SH-SY5Y (cell line): ENCODE measurements at regions not wholly inside any gene's neighbourhood (a gene's known extent, or its start where the extent isn't known, plus 50 kb on each side); places are given as distances from the start of the nearest gene placed in this dataset.

ENCODE experiments used
- GATA2 ChIP-seq: IDR thresholded peaks from 2 replicates; pipeline ENCODE4 v1.6.1; 2011; ENCODE audit warnings: mild to moderate bottlenecking, low read depth, low read length
- GATA3 ChIP-seq: IDR thresholded peaks from 2 replicates; pipeline ENCODE4 v1.6.1; 2011; ENCODE audit warnings: low read depth, mild to moderate bottlenecking, low read length, moderate library complexity

DNA sequence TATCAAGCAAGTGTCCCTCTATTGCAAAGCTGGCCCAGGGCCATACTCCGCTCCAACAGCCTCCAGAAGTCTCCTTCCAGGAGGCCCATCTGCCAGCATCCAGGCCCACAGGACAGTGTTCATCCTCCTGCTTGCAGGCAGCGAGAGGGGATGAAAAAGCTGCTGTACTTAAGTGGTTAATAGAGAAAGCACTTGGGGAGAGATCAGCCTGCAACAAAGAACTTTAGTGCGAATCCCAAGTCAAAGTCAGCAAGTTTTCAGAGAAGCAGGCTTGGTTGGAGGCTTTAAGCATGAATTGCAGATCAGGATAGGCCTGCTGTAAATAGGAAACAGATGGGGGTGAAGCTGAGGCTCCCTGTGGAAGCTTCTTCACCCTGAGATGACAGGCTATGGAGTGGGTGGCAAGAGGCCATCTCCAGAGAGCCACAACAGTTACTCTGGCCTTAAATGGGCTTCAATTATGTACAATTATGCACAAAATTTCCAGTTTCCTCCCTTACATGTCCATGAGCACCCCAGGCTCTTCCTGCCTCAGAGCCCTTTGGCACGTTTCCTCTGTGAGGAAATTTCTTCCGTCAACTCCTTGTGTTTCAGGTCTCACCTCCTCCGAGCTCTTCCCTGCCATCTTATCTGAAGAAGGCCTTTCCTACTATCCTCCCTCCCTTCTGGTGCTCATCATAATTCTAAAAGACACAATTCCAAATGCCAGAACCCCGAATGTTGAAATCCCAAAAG is 98.0 kb upstream of the NR3C1 start:
- TF ChIP-seq GATA3: no peak
- no peak for TF ChIP-seq GATA2
